HUES6 (cell line): ENCODE measurements at regions not wholly inside any gene's neighbourhood (a gene's known extent, or its start where the extent isn't known, plus 50 kb on each side); places are given as distances from the start of the nearest gene placed in this dataset.

Experiments used
- H3K27ac ChIP-seq: 2 replicates; pipeline ENCODE4 v1.7.0; 2013; ENCODE audit warnings: low read depth, mild to moderate bottlenecking, low read length, inconsistent platforms
- H3K27me3 ChIP-seq: 2 replicates; pipeline ENCODE4 v1.6.1; 2013; ENCODE audit warnings: low read length; ENCODE audit not compliant: control insufficient read depth, insufficient read depth
- H3K36me3 ChIP-seq: 2 replicates; pipeline ENCODE4 v1.6.1; 2013; ENCODE audit warnings: low read length; ENCODE audit not compliant: control insufficient read depth, insufficient read depth
- H3K4me1 ChIP-seq: 2 replicates; pipeline ENCODE4 v1.6.1; 2013; ENCODE audit warnings: low read length; ENCODE audit not compliant: control insufficient read depth, insufficient read depth
- H3K4me3 ChIP-seq: 2 replicates; pipeline ENCODE4 v1.5.1; 2013; ENCODE audit warnings: low read depth, low read length
- H3K9ac ChIP-seq: one replicate; pipeline ENCODE4 v1.6.1; 2013; ENCODE audit warnings: mild to moderate bottlenecking, low read length
- H3K9me3 ChIP-seq: 2 replicates; pipeline ENCODE4 v1.6.1; 2013; ENCODE audit warnings: low read depth, low read length; ENCODE audit not compliant: control insufficient read depth, insufficient read depth

GRCh38 chr10:29141761-29142160 lies 147.1 kb upstream of the LYZL1 start:
- Histone ChIP-seq H3K4me1 (peaks cover 41% of the 10 kb centered on the region), H3K27me3 (no peaks in the 10 kb centered on the region), H3K9me3 (no peaks in the 10 kb centered on the region; the same call in 1 of the 2 replicates), H3K9ac (no peak overlapping the region), H3K27ac (peak overlapping the region; percentile 87), H3K4me3 (no peak overlapping the region), H3K36me3 (no peaks in the 10 kb centered on the region)

GRCh38 chr10:29142516-29143314 lies 146.2 kb upstream of the LYZL1 start:
- no peaks in the 10 kb centered on the region; the same call in 1 of the 2 replicates for H3K9me3 ChIP-seq
- peak overlapping the region; percentile 60 for H3K4me3 ChIP-seq
- peaks cover 41% of the 10 kb centered on the region for H3K4me1 ChIP-seq
- no peaks in the 10 kb centered on the region for H3K27me3 ChIP-seq
- H3K9ac ChIP-seq, result peak overlapping the region; percentile 80
- peak overlapping the region; percentile 87; the same call in 1 of the 2 replicates for H3K27ac ChIP-seq
- no peaks in the 10 kb centered on the region for H3K36me3 ChIP-seq

GRCh38 chr10:29144126-29144525 lies 144.7 kb upstream of the LYZL1 start:
- Histone ChIP-seq H3K9me3 (no peaks in the 10 kb centered on the region; the same call in 1 of the 2 replicates), H3K36me3 (no peaks in the 10 kb centered on the region), H3K27ac (no peak overlapping the region), H3K27me3 (no peaks in the 10 kb centered on the region), H3K9ac (no peak overlapping the region), H3K4me3 (peak overlapping the region; percentile 60), H3K4me1 (peaks cover 41% of the 10 kb centered on the region)

- Histone ChIP-seq H3K9ac (no peak overlapping the region), H3K9me3 (no peaks in the 10 kb centered on the region; the same call in 1 of the 2 replicates), H3K27ac (no peak overlapping the region), H3K27me3 (no peaks in the 10 kb centered on the region), H3K36me3 (no peaks in the 10 kb centered on the region), H3K4me1 (peaks cover 40% of the 10 kb centered on the region), H3K4me3 (no peak overlapping the region)
Observed at GRCh38 chr10:29146311-29147100, 142.4 kb upstream of the LYZL1 start.

GRCh38 chr10:29150010-29150409 lies 138.9 kb upstream of the LYZL1 start:
- H3K27me3 ChIP-seq, result no peaks in the 10 kb centered on the region
- no peak overlapping the region for H3K9ac ChIP-seq
- no peak overlapping the region for H3K27ac ChIP-seq
- H3K4me3 ChIP-seq, result no peak overlapping the region
- peaks cover 14% of the 10 kb centered on the region for H3K4me1 ChIP-seq
- no peaks in the 10 kb centered on the region for H3K36me3 ChIP-seq
- H3K9me3 ChIP-seq, result peaks cover 5% of the 10 kb centered on the region; the same call in 1 of the 2 replicates

GRCh38 chr10:29151005-29151404 lies 137.9 kb upstream of the LYZL1 start:
- Histone ChIP-seq H3K4me1 (peaks cover 14% of the 10 kb centered on the region), H3K27ac (no peak overlapping the region), H3K27me3 (no peaks in the 10 kb centered on the region), H3K36me3 (no peaks in the 10 kb centered on the region), H3K9ac (no peak overlapping the region), H3K9me3 (peaks cover 5% of the 10 kb centered on the region; the same call in 1 of the 2 replicates), H3K4me3 (no peak overlapping the region)

- no peak overlapping the region for H3K4me3 ChIP-seq
- no peaks in the 10 kb centered on the region for H3K27me3 ChIP-seq
- H3K9me3 ChIP-seq, result peaks cover 8% of the 10 kb centered on the region; the same call in 1 of the 2 replicates
- H3K27ac ChIP-seq, result no peak overlapping the region
- H3K9ac ChIP-seq, result no peak overlapping the region
- peaks cover 24% of the 10 kb centered on the region for H3K4me1 ChIP-seq
- H3K36me3 ChIP-seq, result no peaks in the 10 kb centered on the region
Observed at GRCh38 chr10:29157321-29157720, 131.5 kb upstream of the LYZL1 start.

- peaks cover 14% of the 10 kb centered on the region for H3K9me3 ChIP-seq
- H3K27me3 ChIP-seq, result no peaks in the 10 kb centered on the region
- H3K27ac ChIP-seq, result peak overlapping the region; percentile 96; the same call in 1 of the 2 replicates
- peaks cover 24% of the 10 kb centered on the region for H3K4me1 ChIP-seq
- H3K36me3 ChIP-seq, result no peaks in the 10 kb centered on the region
- H3K9ac ChIP-seq, result no peak overlapping the region
- no peak overlapping the region for H3K4me3 ChIP-seq
Observed at GRCh38 chr10:29158066-29158465, 130.8 kb upstream of the LYZL1 start.

- no peaks in the 10 kb centered on the region for H3K27me3 ChIP-seq
- peak overlapping the region; percentile 96 for H3K27ac ChIP-seq
- H3K4me1 ChIP-seq, result peaks cover 24% of the 10 kb centered on the region
- H3K4me3 ChIP-seq, result no peak overlapping the region
- no peaks in the 10 kb centered on the region for H3K36me3 ChIP-seq
- H3K9ac ChIP-seq, result peak overlapping the region; percentile 57
- peaks cover 29% of the 10 kb centered on the region for H3K9me3 ChIP-seq
Observed at GRCh38 chr10:29160150-29160617, 128.7 kb upstream of the LYZL1 start.

GRCh38 chr10:29163746-29164145 lies 125.1 kb upstream of the LYZL1 start:
- H3K4me1 ChIP-seq, result peaks cover 19% of the 10 kb centered on the region
- no peaks in the 10 kb centered on the region for H3K36me3 ChIP-seq
- H3K9ac ChIP-seq, result no peak overlapping the region
- no peak overlapping the region for H3K4me3 ChIP-seq
- H3K27me3 ChIP-seq, result no peaks in the 10 kb centered on the region
- H3K9me3 ChIP-seq, result peaks cover 60% of the 10 kb centered on the region
- H3K27ac ChIP-seq, result no peak overlapping the region

GRCh38 chr10:29166713-29167112 lies 122.2 kb upstream of the LYZL1 start:
- H3K36me3 ChIP-seq, result no peaks in the 10 kb centered on the region
- no peaks in the 10 kb centered on the region for H3K27me3 ChIP-seq
- H3K4me1 ChIP-seq, result no peaks in the 10 kb centered on the region
- no peak overlapping the region for H3K4me3 ChIP-seq
- no peak overlapping the region for H3K9ac ChIP-seq
- peaks cover 78% of the 10 kb centered on the region for H3K9me3 ChIP-seq
- H3K27ac ChIP-seq, result no peak overlapping the region
